ENCODE measurements at regions not wholly inside any gene's neighbourhood (a gene's known extent, or its start where the extent isn't known, plus 50 kb on each side); places are given as distances from the start of the nearest gene placed in this dataset.

DNA sequence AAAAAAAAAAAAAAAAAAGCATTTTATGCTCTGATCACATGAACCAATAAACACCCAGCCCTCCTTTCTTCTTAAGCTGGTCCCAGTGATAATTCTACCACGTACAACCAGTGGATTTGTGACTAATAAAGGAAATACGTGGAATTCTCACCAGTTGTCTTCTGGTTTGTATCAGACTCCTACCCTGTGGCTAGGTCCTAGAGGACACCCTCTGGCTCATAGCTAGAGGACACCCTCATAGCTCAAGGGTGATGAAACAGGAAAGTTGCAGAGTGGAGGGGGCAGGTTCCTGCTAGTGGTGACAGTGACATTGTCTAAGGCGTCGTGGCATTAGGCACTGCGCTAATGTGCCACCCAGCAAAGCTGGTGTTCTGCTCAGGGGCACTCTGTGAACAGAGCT is 167.8 kb downstream of the BCL11A start:
- peak; percentile 46 for DNase-seq
- Mint-ChIP-seq H3K27ac (no peak overlapping the region), H3K4me3 (no peak overlapping the region), H3K36me3 (ENCODE audit: low read depth) (no peaks in the 10 kb centered on the region), H3K9me3 (peaks cover 4% of the 10 kb centered on the region), H3K4me1 (ENCODE audit: low read depth) (no peaks in the 10 kb centered on the region), H3K27me3 (ENCODE audit: insufficient read depth) (peaks cover 10% of the 10 kb centered on the region)
- TF ChIP-seq, protein P1, sequence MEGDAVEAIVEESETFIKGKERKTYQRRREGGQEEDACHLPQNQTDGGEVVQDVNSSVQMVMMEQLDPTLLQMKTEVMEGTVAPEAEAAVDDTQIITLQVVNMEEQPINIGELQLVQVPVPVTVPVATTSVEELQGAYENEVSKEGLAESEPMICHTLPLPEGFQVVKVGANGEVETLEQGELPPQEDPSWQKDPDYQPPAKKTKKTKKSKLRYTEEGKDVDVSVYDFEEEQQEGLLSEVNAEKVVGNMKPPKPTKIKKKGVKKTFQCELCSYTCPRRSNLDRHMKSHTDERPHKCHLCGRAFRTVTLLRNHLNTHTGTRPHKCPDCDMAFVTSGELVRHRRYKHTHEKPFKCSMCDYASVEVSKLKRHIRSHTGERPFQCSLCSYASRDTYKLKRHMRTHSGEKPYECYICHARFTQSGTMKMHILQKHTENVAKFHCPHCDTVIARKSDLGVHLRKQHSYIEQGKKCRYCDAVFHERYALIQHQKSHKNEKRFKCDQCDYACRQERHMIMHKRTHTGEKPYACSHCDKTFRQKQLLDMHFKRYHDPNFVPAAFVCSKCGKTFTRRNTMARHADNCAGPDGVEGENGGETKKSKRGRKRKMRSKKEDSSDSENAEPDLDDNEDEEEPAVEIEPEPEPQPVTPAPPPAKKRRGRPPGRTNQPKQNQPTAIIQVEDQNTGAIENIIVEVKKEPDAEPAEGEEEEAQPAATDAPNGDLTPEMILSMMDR (IDR thresholded peaks at IDR 0.05): no peak

DNA sequence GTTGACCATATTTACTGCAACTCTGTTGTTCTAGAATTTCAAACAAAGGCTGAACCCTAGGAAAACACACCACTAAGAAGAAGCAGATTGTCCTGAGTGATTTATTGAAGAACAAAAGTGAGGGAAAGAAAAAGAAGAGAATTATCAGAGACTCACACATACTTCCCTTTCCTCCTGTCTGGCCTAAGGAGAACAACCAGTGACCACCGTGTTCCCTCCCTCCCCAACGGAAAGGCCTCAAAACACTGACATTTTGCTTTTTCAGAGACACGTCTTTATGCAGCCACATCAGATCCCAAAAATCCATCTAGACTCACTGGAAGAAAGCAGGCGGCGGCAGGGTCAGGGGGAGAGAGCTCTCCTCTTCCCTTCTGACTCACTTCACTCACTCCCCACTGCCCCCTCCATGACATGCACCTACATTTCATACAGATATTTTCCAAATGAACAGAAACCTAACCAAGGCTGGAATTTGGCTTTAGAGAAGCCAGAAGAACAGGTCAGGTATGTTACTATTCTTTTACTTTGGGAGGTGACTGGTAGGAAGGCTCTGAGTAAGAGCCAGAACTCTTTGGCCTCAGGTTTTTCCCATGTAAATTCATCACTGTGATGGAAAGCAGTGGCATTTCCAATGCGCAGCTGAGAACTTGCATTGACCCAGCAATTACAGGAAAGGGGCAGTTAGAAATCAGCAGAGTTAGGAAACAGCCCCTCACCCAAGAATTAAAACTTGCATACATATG is 169.9 kb downstream of the BCL11A start:
- TF ChIP-seq, protein P1 (IDR thresholded peaks at IDR 0.05): no peak
- Mint-ChIP-seq H3K27me3 (ENCODE audit: insufficient read depth) (peaks cover 10% of the 10 kb centered on the region), H3K27ac (no peak overlapping the region)

DNA sequence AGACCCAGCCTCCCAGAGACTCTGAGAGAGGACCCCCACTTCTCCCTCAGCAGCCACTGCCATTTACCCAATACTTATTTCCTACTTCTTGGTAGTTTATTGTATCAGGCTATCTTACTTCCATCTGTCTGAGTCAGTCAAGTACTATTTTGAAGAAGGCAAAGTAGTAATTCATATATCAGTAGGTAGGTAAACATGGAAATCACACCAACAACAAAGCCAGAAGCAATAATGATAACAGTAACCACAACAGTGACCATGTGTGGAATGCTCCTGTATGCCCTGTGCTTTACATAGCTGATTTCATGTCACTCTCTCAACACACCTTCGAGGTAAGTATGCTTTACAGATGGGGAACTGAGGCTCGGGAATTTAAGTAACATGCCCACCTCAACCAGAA is 173.0 kb downstream of the BCL11A start:
- H3K4me3 Mint-ChIP-seq: no peak overlapping the region
- peaks cover 8% of the 10 kb centered on the region for H3K27me3 Mint-ChIP-seq (ENCODE audit: insufficient read depth)
- H3K36me3 Mint-ChIP-seq (ENCODE audit: low read depth): no peaks in the 10 kb centered on the region
- no peaks in the 10 kb centered on the region for H3K4me1 Mint-ChIP-seq (ENCODE audit: low read depth)
- TF ChIP-seq, protein P1 (IDR thresholded peaks at IDR 0.05): no peak
- H3K27ac Mint-ChIP-seq: no peak overlapping the region
- no peak for DNase-seq
- H3K9me3 Mint-ChIP-seq: peaks cover 4% of the 10 kb centered on the region; the same call in 1 of the 2 replicates

More for the DNA sequence above, 169.9 kb downstream of the BCL11A start:
- Mint-ChIP-seq H3K4me1 (ENCODE audit: low read depth) (no peaks in the 10 kb centered on the region), H3K4me3 (no peak overlapping the region), H3K9me3 (peaks cover 4% of the 10 kb centered on the region), H3K36me3 (ENCODE audit: low read depth) (no peaks in the 10 kb centered on the region)
- DNase-seq: no peak

DNA sequence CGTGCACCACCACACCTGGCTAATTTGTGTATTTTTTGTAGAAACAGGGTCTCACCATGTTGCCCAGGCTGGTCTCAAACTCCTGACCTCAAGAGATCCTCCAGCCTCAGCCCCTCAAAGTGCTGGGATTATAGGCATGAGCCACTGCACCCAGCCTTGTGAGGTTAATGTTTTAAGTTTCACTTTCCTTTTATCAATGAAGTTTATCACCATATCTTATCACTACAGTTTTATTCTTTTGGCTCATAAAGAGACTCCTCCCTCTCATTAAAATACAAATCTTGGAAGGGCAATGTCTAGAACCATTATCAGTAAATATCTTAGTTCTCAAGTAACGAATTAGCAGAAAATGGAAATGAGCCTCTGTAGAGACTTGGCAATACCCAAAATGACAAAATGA is 173.8 kb downstream of the BCL11A start:
- Mint-ChIP-seq H3K4me3 (no peak overlapping the region), H3K27me3 (ENCODE audit: insufficient read depth) (peaks cover 6% of the 10 kb centered on the region), H3K4me1 (ENCODE audit: low read depth) (no peaks in the 10 kb centered on the region), H3K36me3 (ENCODE audit: low read depth) (no peaks in the 10 kb centered on the region), H3K27ac (no peak overlapping the region), H3K9me3 (peaks cover 4% of the 10 kb centered on the region; the same call in 1 of the 2 replicates)
- DNase-seq: no peak
- TF ChIP-seq, protein P1 (IDR thresholded peaks at IDR 0.05): no peak

DNA sequence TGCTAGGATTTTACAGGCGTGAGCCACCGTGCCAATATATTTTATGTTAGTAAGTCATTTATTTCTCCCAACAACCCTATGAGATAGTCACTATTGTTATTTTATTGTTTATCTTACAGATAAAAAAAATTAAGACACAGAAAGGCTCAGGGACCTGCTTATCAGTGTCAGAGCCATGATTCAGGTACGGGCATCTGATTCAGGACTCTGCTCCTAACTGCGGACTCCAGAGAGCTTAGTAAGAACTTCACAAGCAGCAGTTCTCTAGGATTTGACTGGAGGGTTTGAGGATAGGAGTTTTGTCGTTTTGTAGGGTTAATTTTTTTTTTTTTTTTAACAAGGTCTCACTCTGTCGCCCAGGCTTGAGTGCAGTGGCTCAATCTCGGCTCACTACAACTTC is 174.2 kb downstream of the BCL11A start:
- peaks cover 4% of the 10 kb centered on the region; the same call in 1 of the 2 replicates for H3K9me3 Mint-ChIP-seq
- TF ChIP-seq, protein P1 (IDR thresholded peaks at IDR 0.05): no peak
- H3K27ac Mint-ChIP-seq: no peak overlapping the region
- no peaks in the 10 kb centered on the region for H3K4me1 Mint-ChIP-seq (ENCODE audit: low read depth)
- H3K36me3 Mint-ChIP-seq (ENCODE audit: low read depth): no peaks in the 10 kb centered on the region
- H3K4me3 Mint-ChIP-seq: no peak overlapping the region
- peaks cover 6% of the 10 kb centered on the region for H3K27me3 Mint-ChIP-seq (ENCODE audit: insufficient read depth)
- no peak for DNase-seq

All from HFFc6 (cell line).